ENCODE measurements at regions not wholly inside any gene's neighbourhood (a gene's known extent, or its start where the extent isn't known, plus 50 kb on each side); places are given as distances from the start of the nearest gene placed in this dataset.

GRCh38 chr6:23081701-23082100, 512.3 kb downstream of the HDGFL1 start (continued):
- no peak for TF ChIP-seq BCL3 (IDR thresholded peaks at IDR 0.05)
- TF ChIP-seq TFCP2L1 (CRISPR knock-in tag; IDR thresholded peaks at IDR 0.05), result no peak
- no peak for TF ChIP-seq ZFP36 (IDR thresholded peaks at IDR 0.05; ENCODE audit: borderline replicate concordance, partially characterized antibody)
- TF ChIP-seq E2F6 (IDR thresholded peaks at IDR 0.05; ENCODE audit: borderline replicate concordance, low read depth), result no peak

GRCh38 chr6:23086100-23086499, 516.7 kb downstream of the HDGFL1 start:
- no peak overlapping the region for H3K27ac ChIP-seq
- H3K9me3 ChIP-seq, result no peaks in the 10 kb centered on the region
- no peak overlapping the region for H3K4me3 ChIP-seq
- CTCF ChIA-PET, result no interaction called here
- DNase-seq (ENCODE audit: low read depth in 1 of 2, low spot score in 1 of 2) (no peak), ATAC-seq (no peak), FAIRE-seq (no peak)
- no peak for TF ChIP-seq HEYL (CRISPR knock-in tag; IDR thresholded peaks at IDR 0.05)
- TF ChIP-seq CHD2 (IDR thresholded peaks at IDR 0.05; ENCODE audit: low read length, partially characterized antibody), result no peak
- no peak for TF ChIP-seq EHF (CRISPR knock-in tag; IDR thresholded peaks at IDR 0.05)
- no peak for TF ChIP-seq RNF2 (IDR thresholded peaks at IDR 0.05; ENCODE audit: borderline replicate concordance, low read depth)
- no peak for TF ChIP-seq RCOR1 (IDR thresholded peaks at IDR 0.05; ENCODE audit: low read depth, low read length)
- TF ChIP-seq TP53 (CRISPR knock-in tag; IDR thresholded peaks at IDR 0.05), result no peak
- no peak for TF ChIP-seq SREBF2 (IDR thresholded peaks at IDR 0.05)
- no peak for TF ChIP-seq FOSL2 (IDR thresholded peaks at IDR 0.05)
- TF ChIP-seq FOSL2 (CRISPR knock-in tag; IDR thresholded peaks at IDR 0.05), result no peak
- no peak for TF ChIP-seq HDAC2 (IDR thresholded peaks at IDR 0.05)
- H3K4me2 ChIP-seq, result no peak overlapping the region
- WGBS (ENCODE audit: missing lambda C conversion rate), result 27% methylated on average over 2 of the region's 2 CpGs
- H3K4me1 ChIP-seq, result no peaks in the 10 kb centered on the region
- POLR2A ChIA-PET, result no interaction called here

GRCh38 chr6:23087471-23087870, 518.1 kb downstream of the HDGFL1 start:
- POLR2A ChIA-PET, result no interaction called here
- Histone ChIP-seq H3K27ac (no peak overlapping the region), H3K9me3 (no peaks in the 10 kb centered on the region), H3K4me2 (no peak overlapping the region), H3K4me3 (no peak overlapping the region), H3K4me1 (no peaks in the 10 kb centered on the region)
- DNase-seq (ENCODE audit: low read depth in 1 of 2, low spot score in 1 of 2) (no peak), FAIRE-seq (no peak), ATAC-seq (no peak)
- TF ChIP-seq CHD4 (IDR thresholded peaks at IDR 0.05; ENCODE audit: borderline replicate concordance) (no peak), GATA3 (IDR thresholded peaks at IDR 0.05; ENCODE audit: borderline replicate concordance) (no peak), MAFK (IDR thresholded peaks at IDR 0.05; ENCODE audit: partially characterized antibody) (no peak), REST (IDR thresholded peaks at IDR 0.05) (no peak), JUNB (IDR thresholded peaks at IDR 0.05) (no peak), FOSB (CRISPR knock-in tag; IDR thresholded peaks at IDR 0.05) (no peak), SMC3 (IDR thresholded peaks at IDR 0.05) (no peak), NPAS2 (CRISPR knock-in tag; IDR thresholded peaks at IDR 0.05; ENCODE audit: borderline replicate concordance) (no peak), HOXA7 (CRISPR knock-in tag; IDR thresholded peaks at IDR 0.05) (no peak), POLR2AphosphoS2 (conservative IDR thresholded peaks at IDR 0.05; ENCODE audit: low read length) (no peak), POLR2A (IDR thresholded peaks at IDR 0.05; ENCODE audit: low read length) (no peak), CTCF (IDR thresholded peaks at IDR 0.05) (no peak), ELK1 (IDR thresholded peaks at IDR 0.05; ENCODE audit: low read depth, low read length) (no peak), BCL3 (IDR thresholded peaks at IDR 0.05) (no peak), HES2 (IDR thresholded peaks at IDR 0.05) (no peak)
- CTCF ChIA-PET, result no interaction called here

Measured in A549 (cell line).